Calu3 (cell line): ENCODE measurements at regions not wholly inside any gene's neighbourhood (a gene's known extent, or its start where the extent isn't known, plus 50 kb on each side); places are given as distances from the start of the nearest gene placed in this dataset.

Source experiments
- BruUV-seq: library from RNA; stranded (reverse); fragments of 400-500 nt; replicated peaks from 2 replicates; lab custom pipeline; 2021; lab: Mats Ljungman, UMichigan
- CTCF ChIA-PET: fragments of 300-600 bp; sonication (Branson Sonifier 250); formaldehyde crosslinking; loops from one replicate; lab custom pipeline; 2022; ENCODE audit warnings: antibody characterized with exemption; lab: Charles Lee
- DNase-seq: peaks from one replicate; pipeline ENCODE4 v3.0.0; 2022
- H3K27ac Mint-ChIP-seq: one replicate; pipeline ENCODE4 v1.8.0; 2022; ENCODE audit warnings: mixed read lengths; ENCODE audit not compliant: unreplicated experiment
- H3K27me3 Mint-ChIP-seq: one replicate; pipeline ENCODE4 v1.8.0; 2022; ENCODE audit warnings: mixed read lengths; ENCODE audit not compliant: unreplicated experiment
- H3K36me3 Mint-ChIP-seq: one replicate; pipeline ENCODE4 v1.8.0; 2022; ENCODE audit warnings: mild to moderate bottlenecking, moderate library complexity, mixed read lengths; ENCODE audit not compliant: insufficient read depth, unreplicated experiment
- H3K4me1 Mint-ChIP-seq: one replicate; pipeline ENCODE4 v1.8.0; 2022; ENCODE audit warnings: mild to moderate bottlenecking, low read depth, mixed read lengths; ENCODE audit not compliant: unreplicated experiment
- H3K4me3 Mint-ChIP-seq: one replicate; pipeline ENCODE4 v1.8.0; 2022; ENCODE audit warnings: mild to moderate bottlenecking, low read depth, moderate library complexity, mixed read lengths; ENCODE audit not compliant: unreplicated experiment
- H3K9me3 Mint-ChIP-seq: one replicate; pipeline ENCODE4 v1.8.0; 2022; ENCODE audit warnings: low read depth, mixed read lengths; ENCODE audit not compliant: unreplicated experiment
- CTCF ChIP-seq: fragments of 200-600 bp; IDR thresholded peaks from one replicate; pipeline ENCODE4 v1.8.0; 2022; ENCODE audit warnings: antibody characterized with exemption; ENCODE audit not compliant: unreplicated experiment
- intact Hi-C: fragments of 100-400 bp; cut with micrococcal nuclease; formaldehyde crosslinking; loops from one replicate; pipeline ENCODE4 v1.10.0; 2022; ENCODE audit not compliant: unreplicated experiment

GRCh38 chr1:238265866-238266265, 375.1 kb upstream of the ZP4 start:
- BruUV-seq = no TSS peak
- Mint-ChIP-seq H3K4me3 (no peak overlapping the region), H3K27ac (no peak overlapping the region), H3K9me3 (peaks cover 10% of the 10 kb centered on the region), H3K27me3 (no peaks in the 10 kb centered on the region), H3K36me3 (no peaks in the 10 kb centered on the region), H3K4me1 (no peaks in the 10 kb centered on the region)
- intact Hi-C loops = no loop called here
- TF ChIP-seq CTCF = no peak
- no peak for DNase-seq
- CTCF ChIA-PET = no interaction called here

GRCh38 chr1:238264951-238265350, 374.2 kb upstream of the ZP4 start:
- no TSS peak for BruUV-seq
- no peak overlapping the region for H3K4me3 Mint-ChIP-seq

GRCh38 chr1:238258510-238258909, 367.8 kb upstream of the ZP4 start:
- peaks cover 4% of the 10 kb centered on the region for H3K9me3 Mint-ChIP-seq
- CTCF ChIA-PET = no interaction called here
- H3K27ac Mint-ChIP-seq = no peak overlapping the region
- H3K4me1 Mint-ChIP-seq = no peaks in the 10 kb centered on the region
- intact Hi-C loops = no loop called here
- no peaks in the 10 kb centered on the region for H3K27me3 Mint-ChIP-seq
- no peak for DNase-seq
- no peaks in the 10 kb centered on the region for H3K36me3 Mint-ChIP-seq
- TF ChIP-seq CTCF = no peak
- no peak overlapping the region for H3K4me3 Mint-ChIP-seq
- BruUV-seq = no TSS peak

More at GRCh38 chr1:238264951-238265350, 374.2 kb upstream of the ZP4 start:
- intact Hi-C loops = no loop called here
- CTCF ChIA-PET = no interaction called here
- no peak for TF ChIP-seq CTCF
- no peaks in the 10 kb centered on the region for H3K4me1 Mint-ChIP-seq
- no peak overlapping the region for H3K27ac Mint-ChIP-seq
- peaks cover 7% of the 10 kb centered on the region for H3K9me3 Mint-ChIP-seq
- no peak for DNase-seq
- H3K36me3 Mint-ChIP-seq = no peaks in the 10 kb centered on the region
- H3K27me3 Mint-ChIP-seq = no peaks in the 10 kb centered on the region

GRCh38 chr1:238257018-238257621, 366.4 kb upstream of the ZP4 start:
- Mint-ChIP-seq H3K9me3 (peaks cover 4% of the 10 kb centered on the region), H3K4me3 (no peak overlapping the region), H3K27me3 (no peaks in the 10 kb centered on the region), H3K4me1 (peaks cover 6% of the 10 kb centered on the region), H3K27ac (no peak overlapping the region), H3K36me3 (no peaks in the 10 kb centered on the region)
- no peak for TF ChIP-seq CTCF
- intact Hi-C loops = no loop called here
- CTCF ChIA-PET = no interaction called here
- BruUV-seq = no TSS peak
- no peak for DNase-seq
